ENCODE measurements at regions not wholly inside any gene's neighbourhood (a gene's known extent, or its start where the extent isn't known, plus 50 kb on each side); places are given as distances from the start of the nearest gene placed in this dataset.

GRCh38 chr18:73917046-73917445 is 230.6 kb downstream of the FBXO15 start:
- no peaks in the 10 kb centered on the region for H3K4me1 ChIP-seq
- H3K27me3 ChIP-seq = no peaks in the 10 kb centered on the region
- H3K4me3 ChIP-seq = no peak overlapping the region
- no peak overlapping the region for H3K27ac ChIP-seq
- H3K9me3 ChIP-seq (replicated peaks) = no peaks in the 10 kb centered on the region
- no peaks in the 10 kb centered on the region for H3K36me3 ChIP-seq
- no peak for DNase-seq

- H3K4me3 ChIP-seq = no peak overlapping the region
Observed at GRCh38 chr18:73913505-73913904, 234.1 kb downstream of the FBXO15 start.

DNA sequence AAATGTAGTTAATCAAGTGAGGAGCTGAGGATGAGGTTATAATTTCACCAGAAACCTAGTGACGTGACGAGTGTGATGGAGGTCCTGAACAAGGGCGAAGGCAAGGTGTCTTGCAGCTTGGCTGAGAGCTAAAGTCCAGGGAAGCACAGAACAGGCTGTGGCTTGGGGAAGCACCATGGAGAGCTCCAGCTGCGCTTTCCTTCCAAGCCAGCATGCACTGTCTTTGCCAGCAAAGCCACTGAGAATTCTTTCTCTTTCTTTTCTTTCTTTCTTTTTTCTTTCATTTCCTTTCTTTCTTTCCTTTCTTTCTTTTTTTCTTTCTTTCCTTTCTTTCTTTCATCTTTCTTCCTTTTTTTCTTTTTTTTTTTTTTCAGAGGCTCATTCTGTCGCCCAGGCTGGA is 239.3 kb downstream of the FBXO15 start:
- DNase-seq = peak; percentile 3 to 26
- Histone ChIP-seq H3K36me3 (no peaks in the 10 kb centered on the region), H3K4me1 (no peaks in the 10 kb centered on the region), H3K4me3 (no peak overlapping the region), H3K9me3 (replicated peaks) (no peaks in the 10 kb centered on the region), H3K27ac (no peak overlapping the region), H3K27me3 (no peaks in the 10 kb centered on the region)

More at GRCh38 chr18:73913505-73913904, 234.1 kb downstream of the FBXO15 start:
- H3K27me3 ChIP-seq = no peaks in the 10 kb centered on the region
- H3K27ac ChIP-seq = no peak overlapping the region
- H3K4me1 ChIP-seq = no peaks in the 10 kb centered on the region
- H3K36me3 ChIP-seq = no peaks in the 10 kb centered on the region
- no peaks in the 10 kb centered on the region for H3K9me3 ChIP-seq (replicated peaks)
- no peak for DNase-seq

DNA sequence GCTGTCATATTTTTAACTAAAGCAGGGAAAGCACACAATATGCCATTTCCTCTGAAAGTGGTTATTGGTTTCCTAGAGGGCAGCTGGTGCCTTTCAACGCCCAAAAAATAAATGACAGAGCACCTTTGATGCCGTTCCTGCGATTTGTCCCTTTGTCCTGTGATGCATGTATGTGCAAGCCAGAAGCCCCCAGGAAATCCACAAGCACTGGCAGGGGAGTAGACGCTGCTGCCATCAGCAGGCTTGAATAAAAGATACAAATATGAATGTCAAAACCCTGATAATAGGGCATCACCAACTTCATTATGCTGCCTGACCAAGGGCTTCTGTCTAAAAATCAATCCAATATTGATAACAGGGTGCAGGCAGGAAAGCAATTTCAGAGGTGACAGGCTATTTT is 246.1 kb downstream of the FBXO15 start:
- Histone ChIP-seq H3K9me3 (replicated peaks) (no peaks in the 10 kb centered on the region), H3K4me3 (no peak overlapping the region), H3K4me1 (no peaks in the 10 kb centered on the region), H3K36me3 (no peaks in the 10 kb centered on the region), H3K27me3 (no peaks in the 10 kb centered on the region), H3K27ac (no peak overlapping the region)
- no peak for DNase-seq

GRCh38 chr18:73901151-73901550 is 246.5 kb downstream of the FBXO15 start:
- no peak overlapping the region for H3K4me3 ChIP-seq
- H3K27me3 ChIP-seq = no peaks in the 10 kb centered on the region
- no peak overlapping the region for H3K27ac ChIP-seq
- H3K36me3 ChIP-seq = no peaks in the 10 kb centered on the region
- no peak for DNase-seq
- no peaks in the 10 kb centered on the region for H3K9me3 ChIP-seq (replicated peaks)
- no peaks in the 10 kb centered on the region for H3K4me1 ChIP-seq

DNA sequence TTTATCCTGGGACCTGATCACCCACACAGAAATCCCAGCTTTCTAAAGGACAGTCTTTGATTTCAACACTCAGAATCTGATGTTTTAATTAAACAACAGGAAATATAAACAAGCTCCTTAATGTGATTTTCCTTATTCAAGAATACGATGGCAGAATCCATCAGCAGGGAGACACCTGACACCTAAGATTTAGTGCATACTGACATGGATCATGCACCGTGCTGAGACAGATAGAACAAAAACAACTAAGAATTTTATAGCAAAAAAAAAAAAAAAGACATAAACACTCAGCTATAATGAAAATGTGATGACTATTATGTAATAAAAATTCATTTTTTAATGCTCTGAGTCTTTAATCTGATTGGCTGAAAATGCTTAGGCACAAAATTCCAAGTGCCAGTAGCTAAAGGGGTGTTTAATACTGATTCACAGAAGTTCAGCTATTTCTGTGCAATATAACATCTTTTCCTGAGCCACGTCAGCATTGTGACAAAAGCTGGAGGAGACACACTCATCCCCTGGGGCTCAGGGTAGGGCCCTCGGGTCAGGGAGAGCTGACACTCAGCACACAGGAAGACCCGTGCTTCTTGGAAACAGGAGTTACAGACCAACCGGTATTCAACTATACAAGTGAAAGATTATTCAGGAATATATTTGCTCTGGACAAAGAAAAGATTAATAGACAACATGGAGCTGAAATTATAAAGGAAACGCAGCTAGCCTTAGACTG is 247.4 kb downstream of the FBXO15 start:
- Histone ChIP-seq H3K9me3 (replicated peaks) (no peaks in the 10 kb centered on the region), H3K27me3 (no peaks in the 10 kb centered on the region), H3K4me3 (no peak overlapping the region), H3K36me3 (no peaks in the 10 kb centered on the region), H3K27ac (no peak overlapping the region), H3K4me1 (no peaks in the 10 kb centered on the region)
- no peak for DNase-seq

GRCh38 chr18:73897517-73897916 is 250.1 kb downstream of the FBXO15 start:
- Histone ChIP-seq H3K27me3 (no peaks in the 10 kb centered on the region), H3K4me1 (no peaks in the 10 kb centered on the region)
- DNase-seq = no peak

GRCh38 chr18:73896685-73897084 is 250.9 kb downstream of the FBXO15 start:
- no peak for DNase-seq
- H3K27me3 ChIP-seq = no peaks in the 10 kb centered on the region
- no peak overlapping the region for H3K4me3 ChIP-seq
- no peaks in the 10 kb centered on the region for H3K36me3 ChIP-seq
- H3K27ac ChIP-seq = no peak overlapping the region
- H3K9me3 ChIP-seq (replicated peaks) = no peaks in the 10 kb centered on the region
- no peaks in the 10 kb centered on the region for H3K4me1 ChIP-seq

More at GRCh38 chr18:73897517-73897916, 250.1 kb downstream of the FBXO15 start:
- Histone ChIP-seq H3K36me3 (no peaks in the 10 kb centered on the region), H3K9me3 (replicated peaks) (no peaks in the 10 kb centered on the region), H3K27ac (no peak overlapping the region), H3K4me3 (no peak overlapping the region)

GRCh38 chr18:73895701-73896100 is 251.9 kb downstream of the FBXO15 start:
- H3K9me3 ChIP-seq (replicated peaks) = no peaks in the 10 kb centered on the region
- H3K4me3 ChIP-seq = no peak overlapping the region
- H3K27me3 ChIP-seq = no peaks in the 10 kb centered on the region
- H3K4me1 ChIP-seq = no peaks in the 10 kb centered on the region
- H3K36me3 ChIP-seq = no peaks in the 10 kb centered on the region
- no peak for DNase-seq
- no peak overlapping the region for H3K27ac ChIP-seq

- H3K9me3 ChIP-seq (replicated peaks) = no peaks in the 10 kb centered on the region
- no peaks in the 10 kb centered on the region for H3K4me1 ChIP-seq
- no peaks in the 10 kb centered on the region for H3K36me3 ChIP-seq
- no peak for DNase-seq
- H3K27ac ChIP-seq = no peak overlapping the region
- no peaks in the 10 kb centered on the region for H3K27me3 ChIP-seq
- no peak overlapping the region for H3K4me3 ChIP-seq
Observed at GRCh38 chr18:73893880-73894279, 253.8 kb downstream of the FBXO15 start.

DNA sequence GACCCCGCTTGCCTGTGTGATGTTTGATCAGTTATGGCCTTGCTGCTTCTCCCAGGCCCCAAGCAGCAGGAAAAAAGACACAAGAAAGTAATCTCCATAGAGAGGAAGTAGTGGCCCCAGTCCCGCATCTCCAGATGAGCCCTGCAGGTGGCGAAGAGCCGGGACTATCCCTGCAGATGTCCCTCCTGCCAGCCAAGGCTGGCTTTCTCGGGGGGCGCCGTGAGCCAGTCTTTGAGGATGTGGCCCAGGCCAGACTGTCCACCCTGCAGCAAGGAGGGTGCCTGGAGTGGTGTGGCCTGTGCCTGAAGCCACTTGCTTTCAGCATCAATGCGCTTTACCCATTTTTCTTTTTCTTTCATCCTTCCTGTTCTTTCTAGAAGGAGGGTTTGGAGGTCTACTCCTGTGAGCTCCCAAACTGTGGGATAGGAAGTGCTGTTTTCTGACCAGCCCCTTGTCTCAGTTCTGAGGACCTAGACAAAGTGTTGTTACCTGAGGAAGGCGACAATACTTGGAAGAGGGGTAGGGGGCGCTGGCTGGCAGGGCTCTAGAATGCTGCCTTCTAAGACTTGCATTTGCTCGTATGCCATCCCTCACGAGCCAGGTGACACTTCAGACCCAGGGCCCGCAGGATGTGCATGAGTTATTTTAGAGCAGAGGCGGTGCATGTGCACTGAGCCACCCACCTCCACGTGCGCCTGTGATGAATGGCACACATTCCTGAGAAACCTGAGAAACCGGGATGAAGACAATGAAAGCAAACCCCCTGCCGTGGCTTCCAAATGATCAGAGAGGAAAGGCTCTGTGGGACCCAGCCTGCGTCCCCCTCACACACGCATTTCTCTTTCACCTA is 255.8 kb downstream of the FBXO15 start:
- DNase-seq = no peak
- H3K36me3 ChIP-seq = no peaks in the 10 kb centered on the region
- H3K27ac ChIP-seq = no peak overlapping the region
- H3K4me3 ChIP-seq = no peak overlapping the region
- H3K9me3 ChIP-seq (replicated peaks) = no peaks in the 10 kb centered on the region
- no peaks in the 10 kb centered on the region for H3K27me3 ChIP-seq
- no peaks in the 10 kb centered on the region for H3K4me1 ChIP-seq

- Histone ChIP-seq H3K9me3 (replicated peaks) (no peaks in the 10 kb centered on the region), H3K36me3 (no peaks in the 10 kb centered on the region), H3K4me1 (no peaks in the 10 kb centered on the region), H3K27me3 (no peaks in the 10 kb centered on the region), H3K27ac (no peak overlapping the region), H3K4me3 (no peak overlapping the region)
- no peak for DNase-seq
Observed at GRCh38 chr18:73888565-73888964, 259.1 kb downstream of the FBXO15 start.

GRCh38 chr18:73887801-73888200 is 259.8 kb downstream of the FBXO15 start:
- H3K27ac ChIP-seq = no peak overlapping the region
- H3K36me3 ChIP-seq = no peaks in the 10 kb centered on the region
- no peaks in the 10 kb centered on the region for H3K9me3 ChIP-seq (replicated peaks)
- no peaks in the 10 kb centered on the region for H3K27me3 ChIP-seq
- no peak for DNase-seq
- no peak overlapping the region for H3K4me3 ChIP-seq
- H3K4me1 ChIP-seq = no peaks in the 10 kb centered on the region

DNA sequence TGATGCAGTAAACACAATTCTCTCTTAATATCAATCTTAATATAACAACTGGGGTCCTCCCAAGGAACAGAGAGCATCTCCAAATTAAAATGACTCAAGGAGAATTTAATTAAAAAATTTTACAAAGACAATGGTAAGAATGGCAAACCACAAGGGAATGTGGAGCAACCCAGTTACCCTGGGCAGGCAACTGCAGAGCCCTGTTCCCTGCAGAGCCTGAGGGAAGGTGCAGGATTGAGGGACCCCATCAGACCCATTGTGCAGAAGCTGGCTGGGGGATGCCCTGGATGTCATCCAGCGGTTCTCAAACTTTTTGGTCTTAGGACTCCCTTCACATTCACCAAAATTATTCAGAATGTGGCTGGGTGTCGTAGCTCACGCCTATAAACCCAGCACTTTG is 262.8 kb downstream of the FBXO15 start:
- no peaks in the 10 kb centered on the region for H3K36me3 ChIP-seq
- no peaks in the 10 kb centered on the region for H3K9me3 ChIP-seq (replicated peaks)
- no peak overlapping the region for H3K4me3 ChIP-seq
- H3K27ac ChIP-seq = no peak overlapping the region
- no peak for DNase-seq
- peaks cover 5% of the 10 kb centered on the region for H3K4me1 ChIP-seq
- no peaks in the 10 kb centered on the region for H3K27me3 ChIP-seq

- no peak overlapping the region for H3K27ac ChIP-seq
- peaks cover 8% of the 10 kb centered on the region for H3K4me1 ChIP-seq
- no peak overlapping the region for H3K4me3 ChIP-seq
- H3K36me3 ChIP-seq = no peaks in the 10 kb centered on the region
- H3K27me3 ChIP-seq = no peaks in the 10 kb centered on the region
- H3K9me3 ChIP-seq (replicated peaks) = no peaks in the 10 kb centered on the region
- no peak for DNase-seq
Observed at GRCh38 chr18:73881396-73881917, 266.2 kb downstream of the FBXO15 start.

All from SJCRH30 (cell line).